ENCODE measurements at regions not wholly inside any gene's neighbourhood (a gene's known extent, or its start where the extent isn't known, plus 50 kb on each side); places are given as distances from the start of the nearest gene placed in this dataset.

GRCh38 chr3:66747696-66748095 lies 246.9 kb upstream of the LRIG1 start:
- TF ChIP-seq CTCF (IDR thresholded peaks at IDR 0.05) (no peak), POLR2A (IDR thresholded peaks at IDR 0.05) (no peak), EP300 (IDR thresholded peaks at IDR 0.05; ENCODE audit: low read depth) (no peak)

Data from transverse colon (tissue), 3 donors.